LNCAP (cell line): ENCODE measurements at regions not wholly inside any gene's neighbourhood (a gene's known extent, or its start where the extent isn't known, plus 50 kb on each side); places are given as distances from the start of the nearest gene placed in this dataset.

Source experiments
- CTCF ChIP-seq: fragments of 450-650 bp; IDR thresholded peaks from 2 replicates; pipeline ENCODE4 v1.5.1; 2017; ENCODE audit warnings: mild to moderate bottlenecking

- no peak for TF ChIP-seq CTCF
Measured at GRCh38 chr16:60458255-60458654, 1578.0 kb downstream of the CDH8 start.

- no peak for TF ChIP-seq CTCF
Measured at GRCh38 chr16:60452646-60453045, 1583.6 kb downstream of the CDH8 start.

GRCh38 chr16:60438894-60439293 lies 1597.3 kb downstream of the CDH8 start:
- TF ChIP-seq CTCF, result no peak

- no peak for TF ChIP-seq CTCF
Measured at GRCh38 chr16:60432472-60432871, 1603.8 kb downstream of the CDH8 start.

- no peak for TF ChIP-seq CTCF
Measured at GRCh38 chr16:60419859-60420258, 1616.4 kb downstream of the CDH8 start.

- no peak for TF ChIP-seq CTCF
Measured at GRCh38 chr16:60414613-60415012, 1621.6 kb downstream of the CDH8 start.

GRCh38 chr16:60413969-60414368 lies 1622.3 kb downstream of the CDH8 start:
- TF ChIP-seq CTCF, result no peak

- no peak for TF ChIP-seq CTCF
Measured at GRCh38 chr16:60407606-60408005, 1628.6 kb downstream of the CDH8 start.
